GM12878 (cell line): ENCODE measurements at regions not wholly inside any gene's neighbourhood (a gene's known extent, or its start where the extent isn't known, plus 50 kb on each side); places are given as distances from the start of the nearest gene placed in this dataset.

Experiments
- ATAC-seq: fragments of 200-7000 bp; cut with Tn5 transposase; 3 replicates; pipeline ENCODE4 v1.9.1; 2020; ENCODE audit warnings: mild to moderate bottlenecking, moderate library complexity
- BruUV-seq: library from RNA; stranded (reverse); fragments of 400-500 nt; replicated peaks from 2 replicates; lab custom pipeline; 2021; lab: Mats Ljungman, UMichigan
- CTCF ChIA-PET: fragments of 300-600 bp; sonication (Branson Sonifier 250); formaldehyde crosslinking; extraction: SDS; loops from one replicate; lab custom pipeline; 2021; ENCODE audit warnings: inconsistent platforms; lab: Yijun Ruan, JAX
- POLR2A ChIA-PET: fragments of 350-600 bp; formaldehyde crosslinking; extraction: SDS; loops from one replicate; lab custom pipeline; 2021; ENCODE audit warnings: inconsistent platforms; lab: Charles Lee
- RAD21 ChIA-PET: fragments of 300-600 bp; sonication (Branson Sonifier 250); formaldehyde crosslinking; loops from one replicate; lab custom pipeline; 2023; ENCODE audit warnings: antibody characterized with exemption; ENCODE audit not compliant: unreplicated experiment; lab: Charles Lee
- SMC1A ChIA-PET: fragments of 300-600 bp; sonication (Branson Sonifier 250); formaldehyde crosslinking; loops from one replicate; lab custom pipeline; 2023; ENCODE audit not compliant: unreplicated experiment, uncharacterized antibody; lab: Charles Lee
- DNase-seq: peaks from one replicate; pipeline ENCODE4 v3.0.0-alpha.2; 2011; ENCODE audit warnings: low read depth, low spot score
- FAIRE-seq: peaks from 3 replicates; lab custom pipeline; 2011; peaks lifted over from hg19 to GRCh38; lab: Jason Lieb, UNC
- H2AFZ ChIP-seq: 2 replicates; pipeline ENCODE4 v1.6.0; 2011; ENCODE audit warnings: low read depth, low read length, control low read depth; ENCODE audit not compliant: control insufficient read depth
- H3K27ac ChIP-seq: 2 replicates; pipeline ENCODE4 v1.5.1; 2011; ENCODE audit warnings: control low read depth; ENCODE audit not compliant: control insufficient read depth, insufficient read depth
- H3K27me3 ChIP-seq, 2 experiments: replicated peaks in 1 of 2; 2 replicates each; pipeline versions ENCODE4 v1.6.0 to v1.6.1; 2011; ENCODE audit warnings: low read length in 1 of 2; ENCODE audit not compliant: control insufficient read depth in 2 of 2, insufficient read depth in 2 of 2
- H3K36me3 ChIP-seq, 2 experiments: 2 replicates each; pipeline ENCODE4 v1.5.1; 2011; ENCODE audit warnings: low read length in 1 of 2; ENCODE audit not compliant: control insufficient read depth in 2 of 2, insufficient read depth in 2 of 2
- H3K4me1 ChIP-seq: 2 replicates; pipeline ENCODE4 v1.6.1; 2011; ENCODE audit warnings: mild to moderate bottlenecking, low read length, moderate library complexity, mixed read lengths; ENCODE audit not compliant: control insufficient read depth, insufficient read depth
- H3K4me2 ChIP-seq: 2 replicates; pipeline ENCODE4 v1.6.0; 2011; ENCODE audit warnings: control low read depth; ENCODE audit not compliant: control insufficient read depth, insufficient read depth
- H3K4me3 ChIP-seq: fragments of 200-600 bp; sonication (generic); 2 replicates; pipeline ENCODE4 v1.5.1; 2016
- H3K79me2 ChIP-seq: 2 replicates; pipeline ENCODE4 v1.6.0; 2011; ENCODE audit warnings: low read length; ENCODE audit not compliant: control insufficient read depth, insufficient read depth
- H3K9ac ChIP-seq: 2 replicates; pipeline ENCODE4 v1.8.0; 2011; ENCODE audit warnings: low read length, control low read depth, mixed read lengths; ENCODE audit not compliant: control insufficient read depth, insufficient read depth
- H3K9me3 ChIP-seq: replicated peaks from 3 replicates; pipeline ENCODE4 v1.5.1; 2011; ENCODE audit warnings: mild to moderate bottlenecking, low read length; ENCODE audit not compliant: control insufficient read depth, insufficient read depth
- H4K20me1 ChIP-seq: 2 replicates; pipeline ENCODE4 v1.6.0; 2011; ENCODE audit not compliant: control insufficient read depth, insufficient read depth
- ATF3 ChIP-seq: IDR thresholded peaks from 2 replicates; pipeline ENCODE4 v1.6.1; 2011; ENCODE audit warnings: low read depth, mild to moderate bottlenecking, low read length, moderate library complexity, borderline replicate concordance; ENCODE audit errors: extremely low read depth
- BHLHE40 ChIP-seq, 2 experiments: fragments of 450-650 bp in 1 of 2; IDR thresholded peaks; 2 replicates each; pipeline ENCODE4 v1.6.1; 2011 to 2017; ENCODE audit warnings: low read depth in 2 of 2, borderline replicate concordance in 1 of 2, improper control_type of control experiment in 1 of 2, low read length in 1 of 2, mild to moderate bottlenecking in 1 of 2
- EP300 ChIP-seq, 2 experiments: fragments of 150-350 bp in 1 of 2; IDR thresholded peaks; 2 replicates each; pipeline ENCODE4 v1.6.1; 2011 to 2012; ENCODE audit warnings: low read depth in 2 of 2, low read length in 2 of 2, borderline replicate concordance in 1 of 2, improper control_type of control experiment in 1 of 2, inconsistent platforms in 1 of 2; ENCODE audit not compliant: control insufficient read depth in 1 of 2
- PBX3 ChIP-seq: IDR thresholded peaks from 2 replicates; pipeline ENCODE4 v1.6.1; 2011; ENCODE audit warnings: mild to moderate bottlenecking, low read depth, low read length, moderate library complexity; ENCODE audit not compliant: insufficient replicate concordance
- PRDM15 ChIP-seq: fragments of 450-650 bp; formaldehyde crosslinking; IDR thresholded peaks from 2 replicates; pipeline ENCODE4 v1.4.0; 2020; ENCODE audit warnings: mild to moderate bottlenecking, moderate library complexity
- SRF ChIP-seq, 2 experiments: IDR thresholded peaks; 2 replicates each; pipeline ENCODE4 v1.6.1; 2011; ENCODE audit warnings: low read depth in 2 of 2, low read length in 2 of 2, mild to moderate bottlenecking in 1 of 2, moderate library complexity in 1 of 2
- YBX1 ChIP-seq: fragments of 450-650 bp; IDR thresholded peaks from 2 replicates; pipeline ENCODE4 v1.6.1; 2016; ENCODE audit warnings: antibody characterized with exemption
- ZNF384 ChIP-seq: IDR thresholded peaks from 2 replicates; pipeline ENCODE4 v1.6.1; 2012; ENCODE audit warnings: low read depth, mild to moderate bottlenecking, low read length, improper control_type of control experiment, borderline replicate concordance
- ZNF592 ChIP-seq: fragments of 450-650 bp; IDR thresholded peaks from 2 replicates; pipeline ENCODE4 v1.6.1; 2017; ENCODE audit warnings: mild to moderate bottlenecking, moderate library complexity
- ZNF622 ChIP-seq: fragments of 450-650 bp; IDR thresholded peaks from 2 replicates; pipeline ENCODE4 v1.6.1; 2017; ENCODE audit warnings: mild to moderate bottlenecking, inconsistent platforms
- WGBS: methylation state at CpG from one replicate; pipeline ENCODE4 v1.1.6; 2016; ENCODE audit warnings: low lambda C conversion rate; ENCODE audit not compliant: insufficient replicate concordance, insufficient coverage; ENCODE audit errors: missing lambda C conversion rate; 5-methylcytosine and 5-hydroxymethylcytosine counted together
- in situ Hi-C: fragments of 300-500 bp; cut with MboI; formaldehyde crosslinking; loops from 9 replicates; pipeline ENCODE4 v1.14.3; 2018; ENCODE audit warnings: mixed read lengths
- intact Hi-C: fragments of 100-400 bp; cut with micrococcal nuclease; formaldehyde crosslinking; loops from one replicate; pipeline ENCODE4 v1.14.2; 2022; ENCODE audit not compliant: unreplicated experiment

- no peaks in the 10 kb centered on the region for H4K20me1 ChIP-seq
- SMC1A ChIA-PET, result no interaction called here
- TF ChIP-seq ZNF622 (no peak), SRF (IDR thresholded peaks at IDR 0.05; ENCODE audit: low read depth in 2 of 2, low read length in 2 of 2) (no peak), YBX1 (no peak), ZNF592 (no peak), PRDM15 (CRISPR knock-in tag) (no peak), PBX3 (no peak), ATF3 (no peak), EP300 (IDR thresholded peaks at IDR 0.05; ENCODE audit: borderline replicate concordance in 1 of 2, control insufficient read depth in 1 of 2, low read depth in 2 of 2, low read length in 2 of 2) (no peak), ZNF384 (no peak), BHLHE40 (IDR thresholded peaks at IDR 0.05; ENCODE audit: borderline replicate concordance in 1 of 2, low read depth in 2 of 2, low read length in 1 of 2) (no peak)
- TF ChIP-seq, all 136 proteins: peak for 0
- in situ Hi-C loops, result no loop called here
- WGBS, result 0% methylated on average over 2 of the region's 2 CpGs
- ChIA-PET POLR2A (no interaction called here), RAD21 (interaction anchor here (0.7 kb wide), 1 partner anchor 220 kb away, joined by 3 read pairs; no protein-coding TSS in a partner anchor), CTCF (no interaction called here)
- Histone ChIP-seq H3K4me3 (no peak overlapping the region), H3K27me3 (no peaks in the 10 kb centered on the region), H3K36me3 (no peaks in the 10 kb centered on the region), H3K9me3 (no peaks in the 10 kb centered on the region), H3K27ac (no peak overlapping the region), H3K4me2 (no peak overlapping the region), H2AFZ (no peak overlapping the region), H3K4me1 (no peaks in the 10 kb centered on the region), H3K79me2 (no peaks in the 10 kb centered on the region), H3K9ac (no peak overlapping the region)
- FAIRE-seq (no peak), ATAC-seq (no peak), DNase-seq (no peak)
- BruUV-seq, result no TSS peak
- intact Hi-C loops, result no loop called here
These were observed 603.5 kb upstream of the HS6ST1 start for GRCh38 chr2:128922154-128922553.
